C1 segment of cervical spinal cord (tissue), 14 donors: ENCODE measurements at regions not wholly inside any gene's neighbourhood (a gene's known extent, or its start where the extent isn't known, plus 50 kb on each side); places are given as distances from the start of the nearest gene placed in this dataset.
"Not testable (repeated sequence)": the region's sequence is repeated elsewhere in the genome, so short reads cannot be mapped to it uniquely, and the experiment has no call there.

Experiments
- DNase-seq, 14 donors: peaks; one replicate each; lab custom pipeline; 2025; lab: John Stamatoyannopoulos, UW

GRCh38 chr2:145551686-145552085, 1031.8 kb upstream of the ZEB2 start:
- DNase-seq: no peak

- DNase-seq: no peak
These were observed 1028.6 kb upstream of the ZEB2 start for GRCh38 chr2:145548479-145548878.

- no peak for DNase-seq
These were observed 1027.7 kb upstream of the ZEB2 start for GRCh38 chr2:145547620-145548019.

GRCh38 chr2:145546091-145546490, 1026.2 kb upstream of the ZEB2 start:
- no peak for DNase-seq

- DNase-seq: no peak
These were observed 1023.9 kb upstream of the ZEB2 start for GRCh38 chr2:145543856-145544255.

- no peak for DNase-seq
These were observed 1023.2 kb upstream of the ZEB2 start for GRCh38 chr2:145543155-145543554.

GRCh38 chr2:145541028-145541427, 1021.1 kb upstream of the ZEB2 start:
- no peak for DNase-seq

- no peak for DNase-seq
These were observed 1018.9 kb upstream of the ZEB2 start for GRCh38 chr2:145538661-145539350.

GRCh38 chr2:145530653-145531052, 1010.7 kb upstream of the ZEB2 start:
- no peak for DNase-seq

- DNase-seq: no peak
These were observed 1004.9 kb upstream of the ZEB2 start for GRCh38 chr2:145524836-145525235.

GRCh38 chr2:145524303-145524702, 1004.4 kb upstream of the ZEB2 start:
- no peak for DNase-seq

- not testable (repeated sequence) for DNase-seq
These were observed 999.3 kb upstream of the ZEB2 start for GRCh38 chr2:145519254-145519653.

- DNase-seq: no peak
These were observed 992.0 kb upstream of the ZEB2 start for GRCh38 chr2:145511946-145512345.

GRCh38 chr2:145503511-145503910, 983.6 kb upstream of the ZEB2 start:
- no peak for DNase-seq

GRCh38 chr2:145501920-145502319, 982.0 kb upstream of the ZEB2 start:
- no peak for DNase-seq

GRCh38 chr2:145495590-145495989, 975.7 kb upstream of the ZEB2 start:
- DNase-seq: no peak

GRCh38 chr2:145494441-145494840, 974.5 kb upstream of the ZEB2 start:
- DNase-seq: no peak

- no peak for DNase-seq
These were observed 968.7 kb upstream of the ZEB2 start for GRCh38 chr2:145488571-145488970.

- DNase-seq: no peak
These were observed 964.7 kb upstream of the ZEB2 start for GRCh38 chr2:145484448-145485097.

GRCh38 chr2:145483854-145484253, 963.9 kb upstream of the ZEB2 start:
- DNase-seq: no peak

GRCh38 chr2:145481334-145481922, 961.5 kb upstream of the ZEB2 start:
- DNase-seq: no peak

GRCh38 chr2:145464866-145465265, 944.9 kb upstream of the ZEB2 start:
- no peak for DNase-seq

GRCh38 chr2:145460112-145460511, 940.2 kb upstream of the ZEB2 start:
- no peak for DNase-seq
